Endodermal cell (in vitro differentiated cells): ENCODE measurements at regions not wholly inside any gene's neighbourhood (a gene's known extent, or its start where the extent isn't known, plus 50 kb on each side); places are given as distances from the start of the nearest gene placed in this dataset.

ENCODE experiments used
- DNase-seq: peaks from one replicate; pipeline ENCODE4 v3.0.0-alpha.2; 2017
- H3K27ac ChIP-seq: 2 replicates; pipeline ENCODE4 v1.5.1; 2013; ENCODE audit warnings: mild to moderate bottlenecking, low read depth, low read length, moderate library complexity
- H3K27me3 ChIP-seq: 2 replicates; pipeline ENCODE4 v1.6.1; 2013; ENCODE audit warnings: mild to moderate bottlenecking, low read length, moderate library complexity; ENCODE audit not compliant: insufficient read depth, control insufficient read depth, poor library complexity, severe bottlenecking
- H3K36me3 ChIP-seq: 2 replicates; pipeline ENCODE4 v1.7.0; 2013; ENCODE audit warnings: mild to moderate bottlenecking, low read length, moderate library complexity; ENCODE audit not compliant: control insufficient read depth, insufficient read depth
- H3K4me1 ChIP-seq: one replicate; pipeline ENCODE4 v1.7.0; 2013; ENCODE audit warnings: low read length; ENCODE audit not compliant: control insufficient read depth, insufficient read depth
- H3K4me3 ChIP-seq: 2 replicates; pipeline ENCODE4 v1.5.1; 2013; ENCODE audit warnings: mild to moderate bottlenecking, low read length, moderate library complexity
- H3K9ac ChIP-seq: 2 replicates; pipeline ENCODE4 v1.6.1; 2013; ENCODE audit warnings: mild to moderate bottlenecking, low read length, moderate library complexity; ENCODE audit not compliant: poor library complexity, severe bottlenecking; ENCODE audit errors: extremely low read depth
- H3K9me3 ChIP-seq: 2 replicates; pipeline ENCODE4 v1.6.1; 2013; ENCODE audit warnings: mild to moderate bottlenecking, low read length, moderate library complexity; ENCODE audit not compliant: control insufficient read depth
- H3K27ac Mint-ChIP-seq: 2 replicates; pipeline ENCODE4 v1.8.0; 2020; ENCODE audit warnings: mixed read lengths
- H3K27me3 Mint-ChIP-seq: 2 replicates; pipeline ENCODE4 v1.8.0; 2021; ENCODE audit warnings: mild to moderate bottlenecking, mixed read lengths; ENCODE audit not compliant: insufficient read depth
- H3K36me3 Mint-ChIP-seq: 2 replicates; pipeline ENCODE4 v1.8.0; 2020; ENCODE audit warnings: low read depth, mixed read lengths
- H3K4me1 Mint-ChIP-seq: 2 replicates; pipeline ENCODE4 v1.8.0; 2020; ENCODE audit warnings: mixed read lengths
- H3K4me3 Mint-ChIP-seq: 2 replicates; pipeline ENCODE4 v1.8.0; 2020; ENCODE audit warnings: mild to moderate bottlenecking, moderate library complexity, mixed read lengths
- H3K9me3 Mint-ChIP-seq: 2 replicates; pipeline ENCODE4 v1.8.0; 2020; ENCODE audit warnings: mild to moderate bottlenecking, mixed read lengths
- CTCF ChIP-seq: fragments of 200-600 bp; sonication (generic); conservative IDR thresholded peaks from 2 replicates; pipeline ENCODE4 v1.5.0; 2021; ENCODE audit warnings: antibody characterized with exemption, mild to moderate bottlenecking
- WGBS, 2 experiments: methylation state at CpG; one replicate each; pipeline versions ENCODE4 v1.1.5 to v1.1.7; 2013; ENCODE audit warnings: missing lambda C conversion rate in 2 of 2, mixed read lengths in 1 of 2; ENCODE audit not compliant: insufficient coverage in 1 of 2, insufficient read length in 1 of 2; 5-methylcytosine and 5-hydroxymethylcytosine counted together

- Histone ChIP-seq H3K9me3 (no peaks in the 10 kb centered on the region), H3K27me3 (no peaks in the 10 kb centered on the region), H3K9ac (no peak overlapping the region), H3K36me3 (no peaks in the 10 kb centered on the region), H3K27ac (no peak overlapping the region), H3K4me1 (no peaks in the 10 kb centered on the region), H3K4me3 (no peak overlapping the region)
- no peak overlapping the region for H3K27ac Mint-ChIP-seq
- 80 to 100% methylated on average over 1 of the region's 1 CpG for WGBS, 2 experiments
- DNase-seq = no peak
- TF ChIP-seq CTCF = no peak
- H3K36me3 Mint-ChIP-seq = peaks cover 3% of the 10 kb centered on the region
- H3K4me3 Mint-ChIP-seq = no peak overlapping the region
- H3K4me1 Mint-ChIP-seq = no peaks in the 10 kb centered on the region
- peaks cover 9% of the 10 kb centered on the region for H3K9me3 Mint-ChIP-seq
- no peaks in the 10 kb centered on the region for H3K27me3 Mint-ChIP-seq
Measured at GRCh38 chr3:27578032-27578431, 93.8 kb upstream of the SLC4A7 start.

DNA sequence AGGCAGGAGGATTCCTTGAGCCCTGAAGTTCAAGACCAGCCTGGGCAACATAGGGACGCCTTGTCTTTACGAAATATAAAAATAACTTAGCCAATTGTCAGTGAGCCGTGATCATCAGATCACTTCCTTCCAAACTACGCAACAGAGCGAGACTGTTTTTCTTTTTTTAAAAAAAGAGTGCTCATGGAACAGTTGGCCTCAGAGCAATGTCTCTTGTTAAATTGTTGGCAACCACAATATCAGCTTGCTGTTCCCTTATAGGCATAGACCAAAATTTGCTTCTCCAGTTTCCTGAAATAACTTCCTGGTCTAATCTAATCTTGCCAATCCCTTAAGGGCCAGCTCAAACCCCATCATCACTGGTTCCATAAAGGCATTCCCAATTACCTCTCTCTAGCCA is 93.3 kb upstream of the SLC4A7 start:
- no peak for DNase-seq
- Mint-ChIP-seq H3K4me3 (no peak overlapping the region), H3K27me3 (no peaks in the 10 kb centered on the region), H3K4me1 (no peaks in the 10 kb centered on the region), H3K27ac (no peak overlapping the region), H3K36me3 (peaks cover 3% of the 10 kb centered on the region), H3K9me3 (peaks cover 9% of the 10 kb centered on the region)
- H3K9me3 ChIP-seq = no peaks in the 10 kb centered on the region
- H3K27me3 ChIP-seq = no peaks in the 10 kb centered on the region
- no peak overlapping the region for H3K27ac ChIP-seq
- H3K4me3 ChIP-seq = no peak overlapping the region
- no peak for TF ChIP-seq CTCF
- WGBS, 2 experiments = 93 to 95% methylated on average over 5 of the region's 5 CpGs
- no peak overlapping the region for H3K9ac ChIP-seq
- no peaks in the 10 kb centered on the region for H3K4me1 ChIP-seq
- H3K36me3 ChIP-seq = no peaks in the 10 kb centered on the region

DNA sequence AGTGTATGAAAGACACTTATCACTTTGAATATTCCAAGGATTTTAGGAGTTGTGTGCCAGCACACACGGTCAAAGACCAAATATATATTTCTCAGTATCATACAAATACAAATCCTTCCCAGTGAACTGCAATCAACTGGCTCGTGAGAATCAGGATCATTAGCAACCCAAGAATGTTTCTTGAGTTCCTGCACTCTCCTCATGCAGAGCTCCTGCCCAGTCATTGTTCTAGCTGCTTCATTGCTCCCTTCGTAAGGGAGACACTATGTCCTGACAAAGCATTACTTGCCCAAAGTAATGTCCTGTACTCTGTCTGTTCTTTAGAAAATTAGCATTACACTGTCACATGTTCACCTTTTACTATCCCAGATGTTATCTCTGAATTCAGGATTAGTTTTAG is 92.0 kb upstream of the SLC4A7 start:
- no peaks in the 10 kb centered on the region for H3K27me3 Mint-ChIP-seq
- no peak overlapping the region for H3K4me3 Mint-ChIP-seq
- H3K4me1 Mint-ChIP-seq = peaks cover 5% of the 10 kb centered on the region

More for the DNA sequence above, 92.0 kb upstream of the SLC4A7 start:
- no peak overlapping the region for H3K27ac Mint-ChIP-seq
- DNase-seq = no peak
- H3K9ac ChIP-seq = no peak overlapping the region
- no peaks in the 10 kb centered on the region for H3K36me3 ChIP-seq
- H3K36me3 Mint-ChIP-seq = no peaks in the 10 kb centered on the region
- no peak overlapping the region for H3K27ac ChIP-seq
- no peak for TF ChIP-seq CTCF
- WGBS, 2 experiments = 82 to 84% methylated on average over 3 of the region's 3 CpGs
- no peaks in the 10 kb centered on the region for H3K9me3 ChIP-seq
- peaks cover 4% of the 10 kb centered on the region for H3K9me3 Mint-ChIP-seq
- no peaks in the 10 kb centered on the region for H3K27me3 ChIP-seq
- no peaks in the 10 kb centered on the region for H3K4me1 ChIP-seq
- no peak overlapping the region for H3K4me3 ChIP-seq
